ENCODE measurements at regions not wholly inside any gene's neighbourhood (a gene's known extent, or its start where the extent isn't known, plus 50 kb on each side); places are given as distances from the start of the nearest gene placed in this dataset.

DNA sequence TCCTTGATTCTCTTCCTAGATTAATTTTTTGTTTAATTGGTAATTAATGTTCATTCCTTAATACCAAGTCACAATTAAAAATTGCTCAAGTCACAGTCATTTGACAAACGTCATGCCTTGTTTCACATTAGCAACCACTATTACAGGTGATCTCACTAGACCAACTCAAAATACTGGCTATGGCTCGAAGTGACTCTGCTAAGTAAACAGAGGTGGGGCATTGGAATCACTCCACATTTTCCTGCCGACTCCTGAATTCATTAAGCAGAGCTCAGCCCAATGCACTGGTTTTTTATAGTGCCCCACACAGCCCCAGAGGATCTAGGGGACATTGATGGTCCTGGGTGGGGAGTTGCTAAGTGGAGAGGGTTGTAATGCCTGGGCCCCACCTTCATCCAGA lies 201.2 kb upstream of the NSMCE3 start:
- TF ChIP-seq, protein P1, sequence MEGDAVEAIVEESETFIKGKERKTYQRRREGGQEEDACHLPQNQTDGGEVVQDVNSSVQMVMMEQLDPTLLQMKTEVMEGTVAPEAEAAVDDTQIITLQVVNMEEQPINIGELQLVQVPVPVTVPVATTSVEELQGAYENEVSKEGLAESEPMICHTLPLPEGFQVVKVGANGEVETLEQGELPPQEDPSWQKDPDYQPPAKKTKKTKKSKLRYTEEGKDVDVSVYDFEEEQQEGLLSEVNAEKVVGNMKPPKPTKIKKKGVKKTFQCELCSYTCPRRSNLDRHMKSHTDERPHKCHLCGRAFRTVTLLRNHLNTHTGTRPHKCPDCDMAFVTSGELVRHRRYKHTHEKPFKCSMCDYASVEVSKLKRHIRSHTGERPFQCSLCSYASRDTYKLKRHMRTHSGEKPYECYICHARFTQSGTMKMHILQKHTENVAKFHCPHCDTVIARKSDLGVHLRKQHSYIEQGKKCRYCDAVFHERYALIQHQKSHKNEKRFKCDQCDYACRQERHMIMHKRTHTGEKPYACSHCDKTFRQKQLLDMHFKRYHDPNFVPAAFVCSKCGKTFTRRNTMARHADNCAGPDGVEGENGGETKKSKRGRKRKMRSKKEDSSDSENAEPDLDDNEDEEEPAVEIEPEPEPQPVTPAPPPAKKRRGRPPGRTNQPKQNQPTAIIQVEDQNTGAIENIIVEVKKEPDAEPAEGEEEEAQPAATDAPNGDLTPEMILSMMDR (IDR thresholded peaks at IDR 0.05), result no peak
- no peak for TF ChIP-seq POLR2AphosphoS5 (IDR thresholded peaks at IDR 0.05)
- no peak for TF ChIP-seq POLR2A (IDR thresholded peaks at IDR 0.05)

Data from upper lobe of left lung (tissue), 4 donors.